Right atrium auricular region (tissue), 2 donors: ENCODE measurements at regions not wholly inside any gene's neighbourhood (a gene's known extent, or its start where the extent isn't known, plus 50 kb on each side); places are given as distances from the start of the nearest gene placed in this dataset.

Experiments
- DNase-seq: peaks from one replicate; pipeline ENCODE4 v3.0.0-alpha.2; 2019; ENCODE audit warnings: low spot score
- H3K27ac ChIP-seq, 2 donors: fragments of 200-600 bp; sonication (generic); 1 replicate in 1 of 2; 2 replicates in 1 of 2; pipeline ENCODE4 v1.5.1; 2016 to 2019
- H3K27me3 ChIP-seq, 2 donors: fragments of 200-600 bp; sonication (generic); one replicate each; pipeline versions ENCODE4 v1.5.1 to v1.6.0; 2017 to 2019
- H3K36me3 ChIP-seq: fragments of 200-600 bp; sonication (generic); one replicate; pipeline ENCODE4 v1.5.1; 2016
- H3K4me1 ChIP-seq, 2 donors: fragments of 200-600 bp; sonication (generic); one replicate each; pipeline versions ENCODE4 v1.5.1 to v1.6.0; 2017 to 2019
- H3K4me3 ChIP-seq, 2 donors: fragments of 200-600 bp; sonication (generic); 1 replicate in 1 of 2; 2 replicates in 1 of 2; pipeline ENCODE4 v1.5.1; 2017 to 2019; ENCODE audit warnings: mild to moderate bottlenecking in 1 of 2, moderate library complexity in 1 of 2
- H3K9me3 ChIP-seq, 2 donors: fragments of 200-600 bp; sonication (generic); one replicate each; pipeline ENCODE4 v1.5.1; 2019
- CTCF ChIP-seq, 2 donors: fragments of 200-600 bp; sonication (generic); IDR thresholded peaks; one replicate each; pipeline ENCODE4 v1.5.1; 2019; ENCODE audit warnings: antibody characterized with exemption in 2 of 2

GRCh38 chr10:56505555-56505954 is 144.5 kb upstream of the ZWINT start:
- no peak for TF ChIP-seq CTCF (IDR thresholded peaks at IDR 0.05)
- Histone ChIP-seq H3K4me1 (no peaks in the 10 kb centered on the region), H3K4me3 (no peak overlapping the region)

GRCh38 chr10:56496186-56496486 is 135.1 kb upstream of the ZWINT start:
- no peak overlapping the region for H3K27ac ChIP-seq
- H3K4me1 ChIP-seq: no peaks in the 10 kb centered on the region
- H3K9me3 ChIP-seq: no peaks in the 10 kb centered on the region
- TF ChIP-seq CTCF (IDR thresholded peaks at IDR 0.05): no peak
- no peaks in the 10 kb centered on the region for H3K27me3 ChIP-seq
- no peak for DNase-seq
- no peaks in the 10 kb centered on the region for H3K36me3 ChIP-seq
- no peak overlapping the region for H3K4me3 ChIP-seq

More at GRCh38 chr10:56505555-56505954, 144.5 kb upstream of the ZWINT start:
- no peak for DNase-seq
- Histone ChIP-seq H3K27ac (no peak overlapping the region), H3K36me3 (no peaks in the 10 kb centered on the region), H3K9me3 (no peaks in the 10 kb centered on the region), H3K27me3 (no peaks in the 10 kb centered on the region)

DNA sequence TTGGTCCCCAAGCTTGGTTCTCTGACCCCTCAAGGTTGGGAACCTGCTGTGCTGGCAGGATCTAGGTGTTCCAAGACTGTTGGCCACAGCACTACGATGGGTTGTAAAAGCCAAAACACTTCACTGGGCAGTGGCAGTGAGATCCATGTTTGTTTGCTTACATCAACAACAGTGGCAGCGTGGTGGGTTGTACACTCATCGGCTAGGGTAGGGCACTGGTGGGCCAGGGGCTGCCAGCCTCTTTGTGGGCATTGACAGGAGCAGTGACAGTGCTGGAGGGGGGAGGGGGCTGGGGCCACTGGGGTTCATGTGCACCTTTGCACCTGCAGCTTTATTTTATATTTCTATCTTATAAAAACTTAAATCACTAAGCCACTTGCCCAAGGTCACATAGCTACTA is 126.7 kb upstream of the ZWINT start:
- no peak overlapping the region for H3K4me3 ChIP-seq
- H3K36me3 ChIP-seq: no peaks in the 10 kb centered on the region
- DNase-seq: no peak
- no peak for TF ChIP-seq CTCF (IDR thresholded peaks at IDR 0.05)
- H3K27me3 ChIP-seq: no peaks in the 10 kb centered on the region
- no peaks in the 10 kb centered on the region for H3K9me3 ChIP-seq
- no peaks in the 10 kb centered on the region for H3K4me1 ChIP-seq
- no peak overlapping the region for H3K27ac ChIP-seq

DNA sequence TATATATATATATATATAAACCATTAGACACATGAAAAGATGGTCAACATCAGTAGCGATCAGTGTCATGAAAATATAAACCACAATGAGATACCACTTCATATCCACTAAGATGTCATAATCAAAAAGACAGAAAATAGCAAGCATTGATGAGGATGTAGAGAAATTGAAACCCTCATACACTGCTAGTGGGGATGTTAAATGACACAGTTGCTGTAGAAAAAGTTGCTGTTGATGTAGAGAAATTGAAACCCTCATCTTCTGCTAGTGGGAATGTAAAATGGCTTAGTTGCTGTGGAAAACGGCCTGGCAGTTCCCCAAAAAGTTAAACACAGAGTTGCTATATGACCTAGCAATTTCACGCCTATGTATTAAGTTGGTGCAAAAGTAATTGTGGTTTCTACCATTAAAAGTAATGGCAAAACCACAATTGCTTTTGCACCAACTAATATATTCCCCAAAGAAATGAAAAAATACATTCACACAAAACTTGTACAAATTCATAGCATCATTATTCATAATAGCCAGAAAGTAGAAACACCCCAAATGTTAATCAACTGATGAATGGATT is 120.5 kb upstream of the ZWINT start:
- no peak for DNase-seq
- no peaks in the 10 kb centered on the region for H3K4me1 ChIP-seq
- TF ChIP-seq CTCF (IDR thresholded peaks at IDR 0.05): no peak
- no peak overlapping the region for H3K4me3 ChIP-seq
- no peaks in the 10 kb centered on the region for H3K27me3 ChIP-seq
- H3K36me3 ChIP-seq: no peaks in the 10 kb centered on the region
- H3K9me3 ChIP-seq: no peaks in the 10 kb centered on the region
- H3K27ac ChIP-seq: no peak overlapping the region

DNA sequence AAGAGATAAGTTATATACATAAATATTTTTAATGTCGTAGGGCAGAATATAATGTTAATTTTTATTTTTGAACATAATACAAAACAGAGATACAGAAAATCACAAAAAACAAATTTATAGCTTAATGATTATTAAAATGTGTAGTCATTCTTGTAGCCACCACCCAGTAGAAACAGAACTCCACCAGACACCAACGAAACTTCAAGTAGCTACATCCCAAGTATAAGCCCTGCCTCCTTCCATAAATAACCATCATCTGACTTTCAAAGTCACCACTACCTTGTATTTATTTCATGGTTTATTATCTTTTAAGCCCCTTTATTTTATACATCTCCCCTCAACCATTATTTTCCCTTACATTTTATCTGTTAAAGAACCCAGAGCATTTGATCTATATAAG is 111.9 kb upstream of the ZWINT start:
- Histone ChIP-seq H3K4me1 (no peaks in the 10 kb centered on the region), H3K27me3 (no peaks in the 10 kb centered on the region), H3K4me3 (no peak overlapping the region), H3K9me3 (no peaks in the 10 kb centered on the region), H3K36me3 (no peaks in the 10 kb centered on the region), H3K27ac (no peak overlapping the region)
- TF ChIP-seq CTCF (IDR thresholded peaks at IDR 0.05): no peak
- DNase-seq: no peak

- DNase-seq: no peak
- H3K4me1 ChIP-seq: no peaks in the 10 kb centered on the region
- no peaks in the 10 kb centered on the region for H3K27me3 ChIP-seq
- H3K27ac ChIP-seq: no peak overlapping the region
- no peak overlapping the region for H3K4me3 ChIP-seq
- H3K36me3 ChIP-seq: no peaks in the 10 kb centered on the region
- TF ChIP-seq CTCF (IDR thresholded peaks at IDR 0.05): no peak
- no peaks in the 10 kb centered on the region for H3K9me3 ChIP-seq
These were observed 109.6 kb upstream of the ZWINT start for GRCh38 chr10:56470701-56471100.
